ENCODE measurements at regions not wholly inside any gene's neighbourhood (a gene's known extent, or its start where the extent isn't known, plus 50 kb on each side); places are given as distances from the start of the nearest gene placed in this dataset.

DNA sequence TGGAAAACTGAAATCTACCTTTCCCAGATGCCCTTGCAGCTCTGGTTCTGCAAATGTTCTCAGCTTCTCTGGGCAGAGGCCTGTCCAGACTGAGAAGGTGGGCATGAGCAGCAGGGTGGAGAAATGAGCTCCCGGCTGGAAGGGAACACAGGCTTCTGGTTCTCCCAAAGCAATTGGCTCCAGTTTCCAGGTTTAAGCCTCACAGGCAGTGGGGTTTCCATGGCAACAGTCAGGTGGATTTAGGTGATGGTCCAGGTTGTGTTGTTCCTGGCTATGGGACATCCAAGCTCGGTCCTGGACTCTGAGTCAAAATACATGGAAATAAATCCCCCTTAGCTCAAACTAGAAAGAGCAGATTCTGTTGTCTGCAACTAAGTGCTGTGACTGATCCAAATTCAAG is 94.6 kb upstream of the IQSEC1 start:
- DNase-seq, result no peak

GRCh38 chr3:13167064-13167743 is 94.0 kb upstream of the IQSEC1 start:
- no peak for DNase-seq

DNA sequence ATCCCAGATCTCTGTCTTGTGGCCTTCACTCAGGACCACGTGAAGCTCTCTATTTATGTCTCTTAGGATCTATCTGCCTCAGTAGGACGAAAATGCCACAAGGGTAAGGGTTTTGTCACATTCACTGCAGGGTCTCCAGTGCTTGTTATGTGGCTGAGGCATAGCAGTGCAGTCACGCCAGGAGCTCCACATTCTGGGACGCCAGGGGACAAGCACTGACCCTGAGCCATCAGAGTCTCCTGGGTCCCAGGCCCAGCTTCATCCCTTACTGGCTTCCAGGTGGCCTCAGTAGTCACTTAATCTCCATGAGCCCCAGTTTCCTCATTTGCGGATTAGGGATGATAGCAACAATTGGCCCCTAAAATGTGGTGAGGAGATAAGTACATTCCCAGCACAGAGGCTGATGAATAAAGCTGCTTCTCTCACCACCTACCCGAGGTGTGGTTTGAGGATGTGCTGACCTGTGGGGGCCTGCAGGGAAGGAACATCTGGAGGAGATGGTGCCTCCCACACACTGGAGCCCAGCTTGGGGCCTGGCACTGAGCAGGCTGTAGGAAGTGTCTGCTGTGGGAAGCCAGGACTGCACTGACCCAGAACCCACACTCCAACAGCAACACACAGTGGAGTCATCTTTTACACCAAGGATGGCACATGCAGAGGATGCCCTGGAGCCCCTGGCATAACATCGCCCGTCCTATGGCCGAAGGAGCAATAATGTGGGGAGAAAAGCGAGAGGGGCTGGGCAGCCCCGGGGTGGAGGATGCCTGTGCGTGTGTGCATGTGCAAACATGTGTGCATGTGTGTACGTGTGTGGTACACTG is 93.2 kb upstream of the IQSEC1 start:
- peak; percentile 7 for DNase-seq

DNA sequence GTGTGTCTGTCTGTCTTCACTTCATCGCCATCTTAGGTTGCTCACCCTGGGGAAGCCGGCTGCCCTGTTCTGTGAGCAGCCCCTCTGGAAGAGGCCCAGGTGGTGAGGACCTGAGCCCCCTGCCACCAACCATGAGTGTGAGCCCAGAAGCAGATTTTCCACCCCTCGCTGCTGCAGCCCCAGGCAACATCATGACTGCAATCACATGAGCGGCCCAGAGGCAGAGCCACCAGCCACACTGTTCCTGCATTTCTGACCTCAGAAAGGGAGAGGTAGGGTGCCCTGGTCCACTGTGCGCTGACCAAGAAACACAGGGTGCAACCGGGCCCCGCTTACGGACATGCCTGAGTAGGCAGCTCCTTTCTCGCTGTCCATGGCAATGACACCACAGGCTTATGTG is 92.3 kb upstream of the IQSEC1 start:
- no peak for DNase-seq

DNA sequence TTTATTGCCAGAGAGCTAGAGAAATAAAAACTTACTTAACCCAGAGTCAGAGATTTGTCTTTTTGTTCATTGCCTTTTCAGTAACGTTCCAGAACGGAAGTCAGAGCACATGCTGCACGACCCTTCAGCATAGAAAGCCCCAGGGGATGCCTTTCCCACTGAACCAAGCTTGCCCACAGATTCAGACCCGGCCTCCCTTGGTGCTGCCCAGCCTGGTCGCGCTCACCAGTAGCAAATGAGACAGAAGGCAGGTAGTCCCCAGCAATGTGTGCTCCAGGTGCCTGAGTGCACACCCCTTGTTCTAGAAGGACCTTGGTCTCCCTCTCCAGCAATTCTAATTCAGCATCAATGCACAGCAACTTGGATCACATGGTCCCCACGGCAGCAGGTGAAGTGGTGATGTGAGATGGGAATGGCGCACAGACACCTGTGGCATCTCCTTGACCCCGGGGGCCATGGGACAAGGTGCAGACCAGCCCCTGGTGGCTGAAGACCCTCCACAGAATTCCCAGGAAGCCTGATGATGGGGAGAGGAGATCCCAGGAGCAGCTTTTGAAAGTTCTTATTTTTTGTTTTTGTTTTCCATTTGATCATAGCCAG is 91.8 kb upstream of the IQSEC1 start:
- DNase-seq, result no peak

- DNase-seq, result no peak
These were observed 90.7 kb upstream of the IQSEC1 start for GRCh38 chr3:13163848-13164382.

DNA sequence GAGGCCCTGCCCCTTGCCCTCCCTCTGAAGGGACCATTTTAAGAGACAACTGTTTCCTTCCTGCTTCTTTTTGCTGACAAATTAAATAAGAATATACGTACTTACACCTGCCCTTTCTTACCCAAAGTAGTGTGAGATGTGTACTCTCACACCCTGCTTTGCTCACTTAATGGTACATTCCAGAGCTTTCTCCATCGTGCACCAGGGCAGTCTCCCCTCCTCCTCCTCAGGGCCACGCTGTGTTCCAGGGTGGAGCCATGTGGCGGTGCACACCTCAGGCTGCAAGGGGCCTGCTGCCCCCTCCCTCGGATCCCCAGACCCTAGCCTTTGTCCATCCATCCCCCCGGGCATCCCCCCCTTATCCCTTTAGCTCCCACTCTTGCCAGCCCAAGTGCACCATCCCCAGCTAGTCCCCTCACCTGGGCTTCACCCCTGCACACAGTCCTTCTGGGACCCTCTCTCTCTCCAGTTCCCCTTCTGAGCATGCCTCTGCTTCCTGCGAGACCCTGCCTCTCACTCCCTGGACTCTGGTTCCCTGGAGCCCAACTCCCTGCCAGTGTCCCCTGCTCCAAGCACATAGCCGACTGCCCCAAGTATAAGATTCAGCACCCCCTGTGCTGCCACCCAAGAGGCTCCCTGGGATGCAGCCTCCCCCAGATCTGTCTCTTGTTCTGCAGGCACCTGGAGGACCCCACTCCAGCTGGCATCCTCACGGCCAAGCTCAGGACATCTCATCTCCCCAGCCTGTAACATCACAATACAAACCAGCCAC is 89.5 kb upstream of the IQSEC1 start:
- no peak for DNase-seq

GRCh38 chr3:13161771-13162535 is 88.7 kb upstream of the IQSEC1 start:
- DNase-seq, result no peak

DNA sequence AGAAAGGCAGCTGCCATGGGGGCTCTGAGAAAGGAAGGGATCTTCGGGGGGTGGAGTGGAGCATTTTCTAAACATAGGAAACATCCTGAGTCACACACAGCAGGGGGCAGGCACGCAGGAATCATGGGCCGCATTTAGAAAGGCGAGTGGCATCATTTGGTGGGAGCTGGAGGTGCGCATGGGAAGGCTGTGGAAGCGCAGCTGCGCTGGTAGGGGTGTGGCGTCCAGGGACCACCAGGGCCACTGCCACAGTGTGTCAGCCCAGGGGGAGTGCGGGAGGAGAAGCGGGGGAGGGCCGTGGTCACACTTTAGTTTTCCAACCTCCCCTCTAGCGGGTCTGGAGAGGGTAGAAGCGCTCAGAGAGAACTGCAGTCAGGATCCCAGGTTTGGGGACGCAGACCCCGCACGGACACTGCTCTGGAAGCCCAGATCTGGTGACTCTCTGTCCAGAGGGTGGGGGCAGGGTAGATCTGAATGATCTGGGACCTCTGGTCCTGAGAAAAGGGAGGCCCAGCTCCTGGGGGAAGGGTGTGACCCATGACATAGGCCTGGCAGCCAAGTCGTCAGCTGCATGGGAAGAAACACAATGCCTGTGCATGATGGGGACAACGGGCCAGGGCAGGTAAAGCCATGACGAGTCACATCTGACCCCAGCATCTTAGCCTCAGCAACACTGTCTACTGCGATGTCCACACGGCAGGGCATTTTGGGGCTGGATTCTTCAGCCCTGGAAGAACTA is 88.0 kb upstream of the IQSEC1 start:
- no peak for DNase-seq

DNA sequence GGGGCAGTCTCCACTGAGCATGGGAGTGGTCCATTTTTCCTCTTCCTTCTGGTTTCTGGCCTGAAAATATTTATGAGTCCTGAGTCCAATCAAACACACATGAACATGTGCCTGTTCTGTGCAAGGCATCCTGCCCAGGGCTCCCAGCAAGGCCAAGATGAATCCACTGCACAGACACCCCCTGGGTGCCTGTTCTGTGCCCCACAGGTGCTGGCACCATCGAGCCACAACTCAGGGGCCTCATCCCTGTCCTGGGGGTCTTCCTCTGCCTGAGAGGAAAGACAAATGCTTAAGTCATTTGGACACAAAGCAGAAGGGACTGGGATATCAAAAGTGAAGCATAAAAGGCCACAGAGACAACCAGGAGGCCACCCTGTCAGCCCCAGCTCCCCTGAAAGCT is 87.4 kb upstream of the IQSEC1 start:
- DNase-seq, result no peak

GRCh38 chr3:13159890-13160289 is 86.7 kb upstream of the IQSEC1 start:
- DNase-seq, result no peak

DNA sequence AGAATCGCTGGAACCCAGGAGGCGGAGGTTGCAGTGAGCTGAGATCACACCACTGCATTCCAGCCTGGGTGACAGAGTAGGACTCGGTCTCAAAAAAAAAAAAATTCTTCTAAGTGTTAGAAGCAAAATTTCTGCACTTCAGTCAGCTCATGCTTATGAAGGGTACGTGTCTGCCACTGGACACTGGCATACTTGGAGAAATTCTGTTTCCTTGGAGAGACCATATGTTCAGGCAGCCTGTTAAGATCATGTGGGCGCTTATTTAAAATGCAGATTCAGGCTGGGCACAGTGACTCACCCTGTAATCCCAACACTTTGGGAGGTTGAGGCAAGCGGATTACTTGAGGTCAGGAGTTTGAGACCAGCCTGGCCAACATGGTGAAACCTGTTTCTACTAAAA is 85.6 kb upstream of the IQSEC1 start:
- DNase-seq, result no peak

DNA sequence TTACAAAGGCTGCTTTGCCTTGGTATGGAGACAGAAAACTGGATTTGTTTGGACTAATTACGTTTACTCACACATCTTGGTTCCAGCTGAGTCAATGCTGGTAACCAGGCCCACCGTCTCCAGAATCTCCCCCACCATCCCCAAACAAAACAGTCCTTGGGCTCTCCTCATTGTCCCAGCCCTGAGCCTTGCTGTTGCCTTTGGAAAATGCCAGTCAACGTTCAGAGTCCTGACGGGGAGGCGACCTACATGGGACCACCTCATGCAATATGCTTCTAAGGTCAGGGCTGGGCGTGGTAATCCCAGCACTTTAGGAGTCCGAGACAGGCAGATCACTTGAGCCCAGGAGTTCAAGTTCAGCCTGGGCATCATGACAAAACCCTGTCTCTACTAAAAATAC is 85.2 kb upstream of the IQSEC1 start:
- no peak for DNase-seq

GRCh38 chr3:13157986-13158385 is 84.8 kb upstream of the IQSEC1 start:
- DNase-seq, result no peak

DNA sequence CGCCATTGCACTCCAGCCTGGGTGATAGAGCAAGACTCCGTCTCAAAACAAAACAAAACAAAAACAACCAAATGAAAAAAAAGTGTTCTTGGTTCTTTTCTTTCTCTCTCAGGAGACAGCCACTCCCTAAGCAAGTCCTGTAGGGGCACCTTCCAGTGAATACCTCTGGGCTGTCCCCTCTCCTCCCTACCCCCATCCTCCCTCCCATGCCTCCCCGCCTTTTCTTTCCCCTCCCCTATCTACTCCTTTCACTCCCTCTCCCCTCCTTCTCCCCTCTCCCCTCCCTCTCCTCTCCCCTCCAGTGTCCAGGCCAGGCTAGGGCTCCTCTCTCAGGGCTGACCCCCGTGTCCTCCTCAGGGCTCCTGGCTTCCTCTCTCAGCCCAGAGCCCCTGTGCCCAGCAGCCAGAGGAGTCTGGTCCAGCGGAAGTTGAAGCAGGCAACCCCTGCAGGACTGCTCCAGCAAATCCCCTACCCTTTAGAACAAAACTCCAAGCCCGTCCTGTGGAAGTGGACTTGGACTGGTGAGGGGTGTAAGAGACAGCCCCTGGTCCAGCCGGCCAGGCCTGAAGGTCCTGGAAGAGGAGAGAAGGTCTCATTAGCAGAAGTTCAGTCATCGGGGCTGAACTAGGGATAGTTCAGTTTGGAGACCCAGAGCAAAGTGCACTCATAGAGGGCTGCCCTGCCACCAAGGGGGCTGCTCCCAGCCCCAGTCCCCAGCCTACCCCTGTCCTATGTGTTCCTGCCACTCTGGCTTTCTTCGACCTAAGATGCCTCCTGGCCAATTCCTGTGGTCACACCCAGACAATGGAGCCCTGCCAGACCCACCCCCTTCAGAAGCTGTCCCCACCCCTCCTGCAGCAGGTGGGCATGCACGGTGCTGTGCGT is 79.8 kb upstream of the IQSEC1 start:
- DNase-seq, result no peak

DNA sequence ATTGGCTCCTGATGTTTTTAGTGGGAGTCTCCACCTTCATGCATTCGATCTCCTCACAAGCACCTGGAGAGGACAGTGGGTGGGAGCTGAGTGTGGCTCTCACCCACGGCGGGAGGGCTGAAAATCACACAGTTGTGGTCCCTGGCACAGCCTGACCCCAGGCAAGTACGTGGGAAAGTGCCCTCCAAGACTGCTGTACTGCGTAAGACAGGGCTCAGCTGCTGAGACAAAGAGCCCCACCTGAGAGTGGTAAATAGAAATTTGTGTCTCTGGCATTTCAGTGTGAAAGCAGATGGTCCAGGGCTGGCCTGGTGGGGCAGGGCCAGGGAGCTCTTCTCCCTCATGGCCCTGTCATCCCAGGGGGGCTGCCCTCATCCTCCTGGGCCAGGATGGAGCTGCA is 77.4 kb upstream of the IQSEC1 start:
- no peak for DNase-seq

DNA sequence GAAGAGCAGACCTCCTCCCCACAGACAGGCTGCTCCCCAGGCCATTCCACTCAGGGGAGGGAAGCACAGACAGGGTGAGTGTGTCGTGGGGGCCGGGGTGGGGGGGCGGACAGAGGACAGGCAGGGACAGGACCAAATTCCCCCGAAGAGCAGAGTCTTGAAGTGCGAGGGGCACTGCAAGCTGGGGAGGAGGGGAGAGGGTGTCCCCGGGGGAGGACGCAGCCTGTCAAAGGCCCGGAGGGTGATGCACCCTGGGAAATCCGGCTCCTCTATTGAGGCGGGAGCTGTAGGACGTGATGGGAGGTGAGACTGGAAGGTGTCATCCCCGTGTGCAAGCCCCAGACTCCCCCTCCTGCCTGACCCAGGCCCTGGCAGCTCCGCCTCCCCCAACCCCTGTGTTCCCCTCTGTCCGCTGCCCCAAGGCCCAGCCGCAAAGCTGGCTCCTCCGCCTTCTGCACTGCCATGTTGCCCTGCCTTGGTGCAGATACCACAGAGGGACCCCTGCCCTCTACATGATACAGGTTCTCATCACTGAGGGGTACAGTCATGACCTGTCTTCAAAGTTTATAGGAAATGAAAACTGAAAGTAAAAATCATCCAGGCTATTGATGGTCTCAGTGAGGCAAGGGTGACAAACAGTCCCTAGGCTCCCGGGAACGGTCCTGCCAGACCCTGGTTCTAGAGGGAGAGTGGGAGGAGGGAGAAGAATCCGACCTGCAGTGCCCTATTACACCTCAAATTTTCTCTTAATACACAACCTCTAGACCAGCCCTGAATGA is 76.3 kb upstream of the IQSEC1 start:
- no peak for DNase-seq

GRCh38 chr3:13148561-13149329 is 75.5 kb upstream of the IQSEC1 start:
- peak; percentile 49 for DNase-seq

GRCh38 chr3:13148126-13148525 is 74.9 kb upstream of the IQSEC1 start:
- no peak for DNase-seq

Measured in NCI-H82 (cell line).